NB4 (cell line): ENCODE measurements at regions not wholly inside any gene's neighbourhood (a gene's known extent, or its start where the extent isn't known, plus 50 kb on each side); places are given as distances from the start of the nearest gene placed in this dataset.

Experiments
- MYC ChIP-seq: IDR thresholded peaks from 2 replicates; pipeline ENCODE4 v1.6.1; 2011; ENCODE audit warnings: low read depth, low read length
- POLR2A ChIP-seq: IDR thresholded peaks from 2 replicates; pipeline ENCODE4 v1.6.1; 2011; ENCODE audit warnings: mild to moderate bottlenecking; ENCODE audit not compliant: insufficient read length; ENCODE audit errors: extremely low read depth
- TF ChIP-seq, protein P1 (sequence below): IDR thresholded peaks from one replicate; pipeline ENCODE4 v1.5.1; 2012; ENCODE audit warnings: low read depth, low read length

DNA sequence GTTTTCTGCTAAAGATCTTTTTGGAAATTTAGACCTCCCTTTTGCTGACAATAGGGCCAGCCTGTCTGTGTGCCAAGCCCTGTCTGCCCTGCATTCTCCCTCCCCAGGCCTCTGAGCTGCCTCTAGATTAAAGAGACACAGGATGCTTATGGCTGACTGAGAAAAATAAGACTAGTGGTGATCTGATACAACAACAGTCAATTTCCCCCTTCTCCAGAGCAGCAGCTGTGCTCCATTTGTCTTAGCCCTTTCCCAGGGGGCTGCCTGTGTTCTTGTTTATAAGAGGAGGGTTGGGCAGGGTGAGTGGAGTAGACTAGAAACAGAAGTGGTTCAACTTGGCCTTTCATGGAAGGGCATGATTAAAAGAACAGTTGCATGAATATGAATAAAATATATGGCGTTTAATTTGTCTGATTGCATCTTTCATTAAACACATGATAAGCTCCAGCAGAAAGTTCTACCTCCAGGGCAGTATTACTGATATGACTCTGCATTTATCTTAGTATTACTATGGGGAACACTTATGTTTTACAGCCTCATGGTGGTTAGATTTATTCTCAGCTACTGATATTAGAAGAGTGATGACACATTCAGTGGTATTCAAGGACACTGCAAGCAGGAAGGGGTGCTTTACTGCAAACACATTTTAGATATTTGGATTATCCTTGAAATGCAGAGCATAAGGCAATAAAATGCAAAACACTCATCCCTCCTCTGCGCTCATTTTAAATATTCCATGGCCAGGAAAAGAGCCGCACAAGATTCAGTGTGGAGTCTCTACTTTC, 150.2 kb upstream of the CLEC14A start:
- TF ChIP-seq, protein P1, sequence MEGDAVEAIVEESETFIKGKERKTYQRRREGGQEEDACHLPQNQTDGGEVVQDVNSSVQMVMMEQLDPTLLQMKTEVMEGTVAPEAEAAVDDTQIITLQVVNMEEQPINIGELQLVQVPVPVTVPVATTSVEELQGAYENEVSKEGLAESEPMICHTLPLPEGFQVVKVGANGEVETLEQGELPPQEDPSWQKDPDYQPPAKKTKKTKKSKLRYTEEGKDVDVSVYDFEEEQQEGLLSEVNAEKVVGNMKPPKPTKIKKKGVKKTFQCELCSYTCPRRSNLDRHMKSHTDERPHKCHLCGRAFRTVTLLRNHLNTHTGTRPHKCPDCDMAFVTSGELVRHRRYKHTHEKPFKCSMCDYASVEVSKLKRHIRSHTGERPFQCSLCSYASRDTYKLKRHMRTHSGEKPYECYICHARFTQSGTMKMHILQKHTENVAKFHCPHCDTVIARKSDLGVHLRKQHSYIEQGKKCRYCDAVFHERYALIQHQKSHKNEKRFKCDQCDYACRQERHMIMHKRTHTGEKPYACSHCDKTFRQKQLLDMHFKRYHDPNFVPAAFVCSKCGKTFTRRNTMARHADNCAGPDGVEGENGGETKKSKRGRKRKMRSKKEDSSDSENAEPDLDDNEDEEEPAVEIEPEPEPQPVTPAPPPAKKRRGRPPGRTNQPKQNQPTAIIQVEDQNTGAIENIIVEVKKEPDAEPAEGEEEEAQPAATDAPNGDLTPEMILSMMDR: no peak
- TF ChIP-seq POLR2A (no peak), MYC (no peak)
